ENCODE measurements at regions not wholly inside any gene's neighbourhood (a gene's known extent, or its start where the extent isn't known, plus 50 kb on each side); places are given as distances from the start of the nearest gene placed in this dataset.

DNA sequence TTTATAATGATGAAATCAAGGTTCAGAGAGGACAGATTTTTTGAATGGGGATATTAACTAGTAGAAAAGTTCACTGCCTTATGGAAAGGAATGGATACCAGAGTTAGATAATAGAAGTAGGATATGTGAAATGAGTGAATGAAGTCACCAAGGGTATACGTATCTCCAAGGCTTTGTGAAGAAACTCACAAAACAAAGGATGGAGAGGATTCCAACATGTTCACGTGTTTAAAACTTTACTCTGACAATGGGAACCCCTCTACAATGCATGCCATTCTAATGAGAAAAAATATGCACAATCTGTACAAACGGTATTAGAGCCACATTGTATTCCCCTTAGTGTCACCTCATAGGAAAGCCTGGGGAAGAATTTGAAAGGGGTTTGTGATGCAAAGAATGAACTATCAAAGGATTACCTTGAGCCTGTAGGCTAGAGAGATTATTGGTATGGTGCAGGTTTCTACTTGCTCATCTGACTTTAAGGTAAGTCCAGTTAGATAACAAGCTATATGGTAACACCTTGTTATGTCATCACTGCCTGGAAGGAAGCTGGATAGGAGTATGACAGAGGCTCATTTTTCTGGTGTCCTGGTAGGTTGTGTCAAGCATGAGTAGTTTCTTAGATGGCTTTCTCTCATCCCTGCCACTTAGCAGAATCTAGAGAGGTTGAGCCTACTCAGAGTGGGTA is 250.3 kb upstream of the SEMA6A start:
- Histone ChIP-seq H3K27me3 (replicated peaks; ENCODE audit: control insufficient read depth, insufficient read depth, low read length) (no peaks in the 10 kb centered on the region), H3K4me3 (replicated peaks; ENCODE audit: low read depth, low read length) (no peak overlapping the region), H3K36me3 (ENCODE audit: control insufficient read depth, insufficient read depth, low read length) (no peaks in the 10 kb centered on the region)
- no peak for DNase-seq (ENCODE audit: extremely low read depth, insufficient read length)
- TF ChIP-seq, protein P1, sequence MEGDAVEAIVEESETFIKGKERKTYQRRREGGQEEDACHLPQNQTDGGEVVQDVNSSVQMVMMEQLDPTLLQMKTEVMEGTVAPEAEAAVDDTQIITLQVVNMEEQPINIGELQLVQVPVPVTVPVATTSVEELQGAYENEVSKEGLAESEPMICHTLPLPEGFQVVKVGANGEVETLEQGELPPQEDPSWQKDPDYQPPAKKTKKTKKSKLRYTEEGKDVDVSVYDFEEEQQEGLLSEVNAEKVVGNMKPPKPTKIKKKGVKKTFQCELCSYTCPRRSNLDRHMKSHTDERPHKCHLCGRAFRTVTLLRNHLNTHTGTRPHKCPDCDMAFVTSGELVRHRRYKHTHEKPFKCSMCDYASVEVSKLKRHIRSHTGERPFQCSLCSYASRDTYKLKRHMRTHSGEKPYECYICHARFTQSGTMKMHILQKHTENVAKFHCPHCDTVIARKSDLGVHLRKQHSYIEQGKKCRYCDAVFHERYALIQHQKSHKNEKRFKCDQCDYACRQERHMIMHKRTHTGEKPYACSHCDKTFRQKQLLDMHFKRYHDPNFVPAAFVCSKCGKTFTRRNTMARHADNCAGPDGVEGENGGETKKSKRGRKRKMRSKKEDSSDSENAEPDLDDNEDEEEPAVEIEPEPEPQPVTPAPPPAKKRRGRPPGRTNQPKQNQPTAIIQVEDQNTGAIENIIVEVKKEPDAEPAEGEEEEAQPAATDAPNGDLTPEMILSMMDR (IDR thresholded peaks at IDR 0.05; ENCODE audit: insufficient read depth, low read length, poor library complexity, severe bottlenecking) = no peak

DNA sequence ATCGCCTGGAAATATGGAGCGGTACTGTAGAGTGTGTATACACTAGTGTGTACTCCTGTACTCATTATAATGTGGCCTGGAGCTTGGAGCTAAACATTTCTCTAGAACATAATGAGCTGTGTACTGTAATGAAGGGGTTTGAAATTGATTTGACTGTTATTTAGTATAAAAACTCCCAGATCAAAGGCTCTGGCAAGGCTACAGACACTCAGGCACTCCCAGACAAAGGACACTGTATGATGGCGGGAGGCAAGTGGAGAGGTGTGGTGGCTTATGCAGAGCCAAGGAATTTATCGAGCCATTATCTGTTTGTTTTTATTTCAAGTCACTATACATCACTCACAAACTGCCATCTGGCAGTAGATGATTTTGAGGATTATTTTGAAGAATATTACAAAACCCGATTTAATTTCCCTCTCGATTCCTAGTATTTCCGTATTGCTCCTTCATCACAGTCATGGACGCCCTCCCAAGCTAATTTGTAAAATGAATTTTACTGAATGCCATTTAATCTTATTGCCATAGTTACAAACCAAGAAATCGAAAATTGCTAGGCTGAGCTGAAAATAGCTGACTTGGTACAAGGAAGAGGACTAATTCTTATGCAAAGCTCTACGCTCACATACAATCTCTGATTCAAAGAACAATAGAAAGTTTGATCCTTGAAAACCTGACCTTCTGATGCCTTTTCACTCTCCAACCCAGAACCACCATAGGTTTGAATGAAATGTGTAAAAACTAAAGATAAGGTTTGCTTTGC is 240.2 kb upstream of the SEMA6A start:
- TF ChIP-seq, protein P1 (IDR thresholded peaks at IDR 0.05; ENCODE audit: insufficient read depth, low read length, poor library complexity, severe bottlenecking) = no peak
- Histone ChIP-seq H3K36me3 (ENCODE audit: control insufficient read depth, insufficient read depth, low read length) (no peaks in the 10 kb centered on the region), H3K27me3 (replicated peaks; ENCODE audit: control insufficient read depth, insufficient read depth, low read length) (no peaks in the 10 kb centered on the region), H3K4me3 (replicated peaks; ENCODE audit: low read depth, low read length) (no peak overlapping the region)
- DNase-seq (ENCODE audit: extremely low read depth, insufficient read length) = no peak

DNA sequence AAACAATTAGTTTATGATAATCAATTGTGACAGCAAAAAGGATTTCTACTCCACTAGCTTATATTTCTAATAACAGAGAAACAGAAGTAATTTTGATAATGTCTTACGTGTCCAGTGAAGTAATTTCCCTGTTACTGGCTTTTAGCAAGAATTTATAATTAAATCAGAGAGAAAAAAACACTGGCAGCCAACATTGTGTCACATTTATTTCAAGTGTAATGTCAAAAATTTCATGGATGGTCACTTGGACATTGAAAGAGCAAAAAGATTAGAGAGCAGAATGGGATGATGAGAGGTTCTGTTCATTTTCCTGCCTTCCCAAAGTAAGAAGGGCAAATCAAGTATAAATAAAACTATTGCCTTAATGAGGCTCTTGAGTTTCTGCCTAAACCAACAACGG is 239.3 kb upstream of the SEMA6A start:
- no peak for DNase-seq (ENCODE audit: extremely low read depth, insufficient read length)

DNA sequence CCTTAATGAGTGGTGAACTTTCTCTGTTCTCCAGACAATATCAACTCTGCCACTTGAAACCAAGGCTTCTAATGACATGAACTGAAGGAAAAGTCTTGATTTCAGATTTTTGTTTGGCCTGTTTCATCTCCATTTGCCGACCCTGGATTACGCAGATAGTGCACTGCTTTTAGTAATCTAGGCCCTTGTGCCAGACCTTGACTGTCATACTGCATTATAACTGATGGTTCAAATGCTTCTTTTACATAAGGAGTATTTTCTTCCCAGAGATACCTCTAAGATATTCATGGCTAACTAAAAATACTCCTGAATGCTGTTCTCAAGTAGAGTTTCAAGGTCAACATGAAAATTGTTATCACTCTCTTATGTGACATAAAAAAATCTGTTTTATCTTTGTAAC is 238.7 kb upstream of the SEMA6A start:
- no peaks in the 10 kb centered on the region for H3K36me3 ChIP-seq (ENCODE audit: control insufficient read depth, insufficient read depth, low read length)
- TF ChIP-seq, protein P1 (IDR thresholded peaks at IDR 0.05; ENCODE audit: insufficient read depth, low read length, poor library complexity, severe bottlenecking) = no peak
- no peaks in the 10 kb centered on the region for H3K27me3 ChIP-seq (replicated peaks; ENCODE audit: control insufficient read depth, insufficient read depth, low read length)
- no peak for DNase-seq (ENCODE audit: extremely low read depth, insufficient read length)
- H3K4me3 ChIP-seq (replicated peaks; ENCODE audit: low read depth, low read length) = no peak overlapping the region

More for the DNA sequence above, 239.3 kb upstream of the SEMA6A start:
- H3K27me3 ChIP-seq (replicated peaks; ENCODE audit: control insufficient read depth, insufficient read depth, low read length) = no peaks in the 10 kb centered on the region
- H3K4me3 ChIP-seq (replicated peaks; ENCODE audit: low read depth, low read length) = no peak overlapping the region
- H3K36me3 ChIP-seq (ENCODE audit: control insufficient read depth, insufficient read depth, low read length) = no peaks in the 10 kb centered on the region
- TF ChIP-seq, protein P1 (IDR thresholded peaks at IDR 0.05; ENCODE audit: insufficient read depth, low read length, poor library complexity, severe bottlenecking) = no peak

DNA sequence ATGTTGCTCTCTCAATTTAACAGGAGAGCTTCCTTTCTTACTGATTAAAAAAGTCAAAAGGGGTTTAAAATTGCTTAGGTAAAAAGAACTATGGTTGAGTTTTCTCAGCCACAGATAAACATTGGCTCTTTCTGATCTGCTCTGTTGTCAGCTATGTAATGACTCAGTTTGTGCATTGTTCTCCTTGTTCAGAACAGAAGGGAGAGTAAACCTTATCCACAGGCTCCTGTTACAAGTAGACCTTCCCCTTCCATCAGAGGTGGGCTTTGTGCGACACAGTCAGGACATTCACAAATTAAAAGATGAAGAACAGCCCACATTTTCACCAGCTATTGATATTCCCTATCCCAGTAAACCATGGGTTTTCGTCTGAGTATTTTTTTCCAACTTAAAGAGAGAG is 236.3 kb upstream of the SEMA6A start:
- Histone ChIP-seq H3K36me3 (ENCODE audit: control insufficient read depth, insufficient read depth, low read length) (no peaks in the 10 kb centered on the region), H3K4me3 (replicated peaks; ENCODE audit: low read depth, low read length) (no peak overlapping the region), H3K27me3 (replicated peaks; ENCODE audit: control insufficient read depth, insufficient read depth, low read length) (no peaks in the 10 kb centered on the region)
- DNase-seq (ENCODE audit: extremely low read depth, insufficient read length) = no peak
- TF ChIP-seq, protein P1 (IDR thresholded peaks at IDR 0.05; ENCODE audit: insufficient read depth, low read length, poor library complexity, severe bottlenecking) = no peak

Data from GM06990 (cell line).